Stimulated activated CD4-positive, alpha-beta T cell treated with anti-CD3 and anti-CD28 coated beads, Interleukin-4, amount 100 ng/mL, for 4 hours (primary cell): ENCODE measurements at regions not wholly inside any gene's neighbourhood (a gene's known extent, or its start where the extent isn't known, plus 50 kb on each side); places are given as distances from the start of the nearest gene placed in this dataset.

ENCODE experiments used
- DNase-seq, 2 experiments: peaks; one replicate each; pipeline ENCODE4 v3.0.0-alpha.2; 2020

DNA sequence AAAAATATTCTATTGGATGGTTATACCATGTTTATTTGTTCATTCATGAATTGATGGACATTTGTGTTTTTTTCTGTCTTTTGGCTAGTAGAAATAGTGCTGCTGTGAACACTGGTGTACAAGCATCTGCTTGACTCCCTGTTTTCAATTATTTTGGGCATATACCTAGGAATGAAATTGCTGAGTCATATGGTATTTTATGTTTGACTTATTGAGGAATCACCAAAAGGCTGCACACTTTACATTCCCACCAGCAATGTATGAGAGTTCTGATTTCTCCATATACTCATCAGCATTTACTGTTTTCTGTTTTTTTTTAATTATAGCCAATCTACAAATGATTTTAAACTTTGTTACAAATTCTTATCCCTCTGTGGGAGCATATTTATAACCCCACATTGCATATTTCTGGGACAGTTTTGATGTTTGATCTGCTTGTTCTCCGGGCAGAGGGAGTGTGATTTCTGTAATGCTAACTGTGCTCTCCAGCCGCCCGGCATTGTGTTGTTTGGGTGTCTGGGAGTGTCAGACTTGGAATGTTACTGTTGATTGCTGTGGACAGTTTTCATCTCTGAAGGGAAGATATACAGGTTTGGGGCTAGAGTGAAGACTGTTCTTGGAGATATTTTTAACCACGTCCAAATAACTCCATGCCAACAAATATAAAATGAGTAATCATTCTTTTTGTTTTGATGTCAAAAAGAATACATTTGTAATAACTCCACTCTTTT lies 60.5 kb upstream of the PGRMC2 start:
- no peak for DNase-seq

DNA sequence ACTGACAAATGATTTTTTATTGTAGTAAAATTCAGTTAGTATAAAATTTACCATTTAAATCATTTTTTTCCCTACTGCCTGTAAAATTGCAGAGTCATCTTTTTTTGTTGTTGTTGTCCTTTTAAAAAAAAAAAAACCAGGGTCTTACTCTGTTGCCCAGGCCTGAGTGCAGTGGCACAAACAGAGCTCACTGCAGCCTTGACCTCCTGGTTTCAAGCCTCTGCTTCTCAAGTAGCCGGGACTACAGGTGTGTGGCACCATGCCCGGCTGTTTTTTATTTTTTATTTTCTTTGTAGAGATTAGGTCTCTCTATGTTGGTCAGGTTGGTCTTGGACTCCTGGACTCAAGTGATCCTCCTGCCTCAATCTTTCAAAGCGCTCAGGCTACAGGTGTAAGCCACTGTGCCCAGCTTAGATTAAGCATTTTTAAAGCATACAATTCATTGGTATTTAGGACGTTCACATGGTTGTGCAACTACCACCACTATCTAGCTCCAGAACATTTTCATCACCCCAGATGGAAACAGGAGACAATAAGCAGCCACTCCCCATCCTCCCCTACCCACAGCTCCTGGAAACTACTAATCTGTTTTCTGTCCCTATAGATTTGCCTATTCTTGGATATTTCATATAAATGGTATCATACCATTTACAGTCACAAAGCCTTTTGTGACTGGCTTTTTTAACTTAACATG lies 59.7 kb upstream of the PGRMC2 start:
- DNase-seq, result no peak

- DNase-seq, result no peak
Measured at GRCh38 chr4:128346054-128346716, 58.6 kb upstream of the PGRMC2 start.

DNA sequence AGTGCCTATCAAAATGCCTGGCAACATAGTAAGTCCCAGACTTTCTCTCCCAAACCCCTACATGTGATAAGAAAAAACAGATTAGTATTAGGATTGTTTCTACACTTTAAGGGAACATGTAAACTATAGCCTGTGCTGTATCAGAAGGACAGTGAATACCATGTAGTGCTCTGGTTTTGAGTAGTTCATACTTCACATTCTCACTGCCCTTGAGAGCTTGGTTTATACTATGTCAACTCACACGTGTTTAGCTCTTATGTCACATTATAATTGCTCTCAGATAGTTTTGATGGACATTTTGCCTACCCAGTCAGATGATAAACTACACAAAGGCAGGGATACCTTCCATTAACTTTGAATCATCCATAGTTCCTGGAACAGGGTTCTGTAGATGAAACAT lies 58.0 kb upstream of the PGRMC2 start:
- DNase-seq, result no peak

- DNase-seq, result no peak
Measured at GRCh38 chr4:128342762-128343161, 55.1 kb upstream of the PGRMC2 start.

DNA sequence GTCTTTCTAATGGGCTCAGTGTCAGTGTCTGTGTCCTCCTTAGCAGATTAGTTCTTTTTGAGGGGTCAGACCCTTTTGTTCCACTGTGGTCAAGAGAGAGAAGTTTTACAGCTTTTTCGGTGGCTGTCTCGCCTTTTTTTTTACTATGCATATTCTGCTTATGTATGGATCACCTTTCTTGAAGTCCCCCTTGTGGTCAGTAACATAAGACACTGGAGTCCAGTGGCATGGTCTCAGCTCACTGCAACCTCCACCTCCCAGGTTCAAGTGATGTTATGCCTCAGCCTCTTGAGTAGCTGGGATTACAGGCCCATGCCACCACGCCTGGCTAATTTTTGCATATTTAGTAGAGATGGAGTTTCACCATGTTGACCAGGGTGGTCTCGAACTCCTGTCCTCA lies 54.0 kb upstream of the PGRMC2 start:
- DNase-seq, result no peak

DNA sequence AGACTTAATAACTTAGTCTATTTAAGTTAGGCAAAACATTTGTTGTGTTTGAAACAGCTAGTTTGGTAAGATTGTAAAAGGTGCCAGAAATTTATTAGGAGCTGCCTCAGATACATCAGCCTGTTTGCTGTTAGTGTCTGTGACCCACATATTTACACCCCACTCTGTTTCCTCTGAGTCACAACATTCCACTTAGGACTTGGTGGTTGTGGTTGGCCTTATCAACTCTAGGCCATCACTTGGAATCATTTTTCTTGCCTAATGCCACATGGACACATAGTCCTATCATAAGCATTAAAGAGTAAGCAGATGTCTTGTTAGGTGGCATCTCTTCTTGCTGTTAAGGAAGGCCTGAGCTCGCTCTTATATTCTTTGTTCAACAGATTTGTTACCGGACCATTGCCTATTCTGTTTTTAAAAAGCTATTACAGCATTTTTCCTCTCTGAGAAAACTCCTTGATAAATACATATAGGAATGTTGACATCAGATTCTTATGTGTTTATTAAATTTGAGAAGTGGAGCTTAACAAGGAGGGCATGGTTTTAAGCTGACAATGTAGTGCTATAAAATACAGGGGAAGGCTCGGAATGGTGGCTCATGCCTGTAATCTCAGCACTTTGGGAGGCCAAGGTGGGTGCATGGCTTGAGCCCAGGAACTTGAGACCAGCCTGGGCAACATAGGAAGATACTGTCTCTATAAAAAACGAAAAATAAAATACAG lies 51.2 kb upstream of the PGRMC2 start:
- no peak for DNase-seq

DNA sequence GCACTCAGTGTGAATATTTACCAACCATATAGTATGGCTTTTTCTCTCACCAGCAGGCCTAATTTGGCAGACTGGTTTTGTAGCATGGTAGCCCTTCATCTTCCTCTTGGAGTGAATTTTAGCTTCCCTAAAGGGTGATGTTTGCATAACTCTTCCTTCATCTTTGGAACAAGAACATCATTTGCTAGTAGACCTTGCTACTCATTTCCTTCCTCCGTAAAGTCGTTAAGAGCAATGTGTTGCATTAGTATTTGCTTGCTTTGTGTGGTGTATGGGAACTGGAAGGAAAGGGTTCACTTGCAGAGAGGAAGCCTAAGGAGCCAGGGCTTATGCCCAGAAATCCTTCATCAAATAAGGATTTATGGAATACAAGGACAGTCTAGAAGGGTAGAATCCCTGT lies 50.2 kb upstream of the PGRMC2 start:
- DNase-seq, result no peak
